Nephron (organoid): ENCODE measurements at regions not wholly inside any gene's neighbourhood (a gene's known extent, or its start where the extent isn't known, plus 50 kb on each side); places are given as distances from the start of the nearest gene placed in this dataset.
"Not testable (repeated sequence)": the region's sequence is repeated elsewhere in the genome, so short reads cannot be mapped to it uniquely, and the experiment has no call there.

Experiments
- H3K27ac Mint-ChIP-seq, 3 experiments: 2 replicates each; pipeline ENCODE4 v1.8.0; 2020; ENCODE audit warnings: mixed read lengths in 3 of 3, mild to moderate bottlenecking in 2 of 3, moderate library complexity in 1 of 3
- H3K27me3 Mint-ChIP-seq: 2 replicates; pipeline ENCODE4 v1.8.0; 2021; ENCODE audit warnings: low read depth, mild to moderate bottlenecking, moderate library complexity, mixed read lengths
- H3K36me3 Mint-ChIP-seq: 2 replicates; pipeline ENCODE4 v1.8.0; 2020; ENCODE audit warnings: low read depth, mixed read lengths
- H3K4me1 Mint-ChIP-seq: 2 replicates; pipeline ENCODE4 v1.8.0; 2020; ENCODE audit warnings: mixed read lengths
- H3K4me3 Mint-ChIP-seq, 3 experiments: 2 replicates each; pipeline ENCODE4 v1.8.0; 2020; ENCODE audit warnings: mild to moderate bottlenecking in 3 of 3, mixed read lengths in 3 of 3, moderate library complexity in 2 of 3
- H3K9me3 Mint-ChIP-seq: 2 replicates; pipeline ENCODE4 v1.8.0; 2020; ENCODE audit warnings: mixed read lengths
- TF ChIP-seq, protein P1 (sequence below), 3 experiments: fragments of 200-600 bp; sonication (generic); IDR thresholded peaks; one replicate each; pipeline ENCODE4 v1.5.0; 2021; ENCODE audit warnings: antibody characterized with exemption in 3 of 3; ENCODE audit not compliant: unreplicated experiment in 3 of 3

DNA sequence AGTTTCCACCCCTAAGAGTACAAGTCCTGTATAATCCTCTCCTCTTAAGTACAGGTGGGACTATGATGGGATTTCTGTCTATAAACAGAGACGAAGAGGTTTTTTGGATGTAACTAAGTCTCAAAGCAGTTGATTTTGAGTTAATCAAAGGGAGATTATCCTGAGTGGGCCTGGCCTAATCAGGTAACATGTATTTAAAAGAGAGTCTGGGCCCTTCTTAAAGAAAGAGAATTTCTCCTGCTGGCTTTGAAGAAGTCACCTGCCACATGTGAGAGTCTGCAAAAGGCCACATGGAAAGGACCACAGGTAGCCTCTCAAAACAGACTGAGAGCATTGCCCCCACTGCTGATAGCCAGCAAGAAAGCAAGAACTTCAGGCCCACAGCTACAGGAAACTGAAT is 142.3 kb downstream of the IRX5 start:
- no peak overlapping the region for H3K27ac Mint-ChIP-seq
- TF ChIP-seq, protein P1, sequence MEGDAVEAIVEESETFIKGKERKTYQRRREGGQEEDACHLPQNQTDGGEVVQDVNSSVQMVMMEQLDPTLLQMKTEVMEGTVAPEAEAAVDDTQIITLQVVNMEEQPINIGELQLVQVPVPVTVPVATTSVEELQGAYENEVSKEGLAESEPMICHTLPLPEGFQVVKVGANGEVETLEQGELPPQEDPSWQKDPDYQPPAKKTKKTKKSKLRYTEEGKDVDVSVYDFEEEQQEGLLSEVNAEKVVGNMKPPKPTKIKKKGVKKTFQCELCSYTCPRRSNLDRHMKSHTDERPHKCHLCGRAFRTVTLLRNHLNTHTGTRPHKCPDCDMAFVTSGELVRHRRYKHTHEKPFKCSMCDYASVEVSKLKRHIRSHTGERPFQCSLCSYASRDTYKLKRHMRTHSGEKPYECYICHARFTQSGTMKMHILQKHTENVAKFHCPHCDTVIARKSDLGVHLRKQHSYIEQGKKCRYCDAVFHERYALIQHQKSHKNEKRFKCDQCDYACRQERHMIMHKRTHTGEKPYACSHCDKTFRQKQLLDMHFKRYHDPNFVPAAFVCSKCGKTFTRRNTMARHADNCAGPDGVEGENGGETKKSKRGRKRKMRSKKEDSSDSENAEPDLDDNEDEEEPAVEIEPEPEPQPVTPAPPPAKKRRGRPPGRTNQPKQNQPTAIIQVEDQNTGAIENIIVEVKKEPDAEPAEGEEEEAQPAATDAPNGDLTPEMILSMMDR (IDR thresholded peaks at IDR 0.05; ENCODE audit: unreplicated experiment in 3 of 3) = no peak
- H3K9me3 Mint-ChIP-seq = peaks cover 12% of the 10 kb centered on the region
- no peaks in the 10 kb centered on the region for H3K36me3 Mint-ChIP-seq
- H3K4me1 Mint-ChIP-seq = peaks cover 4% of the 10 kb centered on the region
- peaks cover 46% of the 10 kb centered on the region for H3K27me3 Mint-ChIP-seq
- H3K4me3 Mint-ChIP-seq = no peak overlapping the region

DNA sequence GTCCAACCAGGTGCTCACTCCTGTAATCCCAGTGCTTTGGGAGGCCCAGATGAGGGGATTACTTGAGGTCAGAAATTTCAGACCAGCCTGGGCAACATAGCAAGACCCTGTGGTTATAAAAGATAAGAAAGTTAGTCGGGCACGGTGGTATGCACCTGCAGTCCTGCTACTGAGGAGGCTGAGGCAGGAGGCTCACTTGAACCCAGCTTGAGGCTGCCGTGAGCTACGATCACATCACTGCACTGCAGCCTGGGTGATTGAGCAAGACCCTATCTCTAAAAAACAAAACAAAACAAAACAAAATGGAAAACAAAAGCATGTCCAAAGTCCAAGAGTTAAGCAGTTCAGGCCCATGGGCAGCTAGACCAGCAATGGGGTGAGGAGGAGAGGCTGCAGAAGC is 143.2 kb downstream of the IRX5 start:
- no peak overlapping the region for H3K27ac Mint-ChIP-seq
- peaks cover 12% of the 10 kb centered on the region for H3K9me3 Mint-ChIP-seq
- H3K4me1 Mint-ChIP-seq = peaks cover 6% of the 10 kb centered on the region
- peaks cover 48% of the 10 kb centered on the region for H3K27me3 Mint-ChIP-seq
- H3K4me3 Mint-ChIP-seq = no peak overlapping the region
- no peaks in the 10 kb centered on the region for H3K36me3 Mint-ChIP-seq
- TF ChIP-seq, protein P1 (IDR thresholded peaks at IDR 0.05; ENCODE audit: unreplicated experiment in 3 of 3) = no peak

DNA sequence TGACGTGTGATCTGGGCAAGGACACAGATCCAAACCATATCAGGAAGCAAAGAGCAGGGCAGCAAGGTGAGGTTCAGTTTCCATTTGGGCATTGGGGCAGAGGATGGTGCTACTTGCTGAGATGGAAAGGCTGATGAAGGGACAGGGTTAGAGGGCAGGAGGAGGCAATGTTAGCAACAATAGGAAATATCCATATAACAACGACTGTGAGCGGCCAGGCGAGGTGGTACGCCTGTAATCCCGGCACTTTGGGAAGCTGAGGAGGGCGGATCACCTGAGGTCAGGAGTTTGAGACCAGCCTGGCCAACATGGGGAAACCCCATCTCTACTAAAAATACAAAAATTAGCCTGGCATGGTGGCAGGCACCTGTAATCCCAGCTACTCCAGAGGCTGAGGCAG is 144.5 kb downstream of the IRX5 start:
- peaks cover 44% of the 10 kb centered on the region for H3K27me3 Mint-ChIP-seq
- H3K36me3 Mint-ChIP-seq = not testable (repeated sequence)

DNA sequence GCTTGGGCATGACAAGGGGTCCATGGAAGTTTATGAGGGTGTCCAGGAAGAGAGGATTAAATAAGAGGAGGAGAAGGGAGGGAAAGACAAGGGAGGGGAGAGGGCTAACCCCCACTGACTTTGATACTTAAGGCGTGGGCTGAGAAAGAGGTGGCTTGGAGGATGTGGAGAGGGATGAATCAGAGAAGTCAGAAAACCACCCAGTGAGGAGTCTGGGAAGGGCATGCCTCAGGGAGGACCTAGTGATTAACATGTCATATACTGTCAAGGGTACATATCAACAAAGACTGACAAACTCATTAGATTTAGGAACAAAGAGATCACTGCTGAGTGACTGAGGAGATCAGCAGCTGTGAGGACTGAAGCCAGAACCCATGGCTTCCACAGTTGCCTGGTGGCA is 145.4 kb downstream of the IRX5 start:
- TF ChIP-seq, protein P1 (IDR thresholded peaks at IDR 0.05; ENCODE audit: unreplicated experiment in 3 of 3) = no peak
- Mint-ChIP-seq H3K36me3 (no peaks in the 10 kb centered on the region), H3K27me3 (peaks cover 44% of the 10 kb centered on the region), H3K27ac (no peak overlapping the region), H3K4me1 (peaks cover 10% of the 10 kb centered on the region), H3K4me3 (no peak overlapping the region), H3K9me3 (peaks cover 6% of the 10 kb centered on the region)

More for the DNA sequence above, 144.5 kb downstream of the IRX5 start:
- H3K4me3 Mint-ChIP-seq, H3K27ac Mint-ChIP-seq: not testable (repeated sequence)
- Mint-ChIP-seq H3K9me3 (peaks cover 12% of the 10 kb centered on the region), H3K4me1 (peaks cover 10% of the 10 kb centered on the region)

DNA sequence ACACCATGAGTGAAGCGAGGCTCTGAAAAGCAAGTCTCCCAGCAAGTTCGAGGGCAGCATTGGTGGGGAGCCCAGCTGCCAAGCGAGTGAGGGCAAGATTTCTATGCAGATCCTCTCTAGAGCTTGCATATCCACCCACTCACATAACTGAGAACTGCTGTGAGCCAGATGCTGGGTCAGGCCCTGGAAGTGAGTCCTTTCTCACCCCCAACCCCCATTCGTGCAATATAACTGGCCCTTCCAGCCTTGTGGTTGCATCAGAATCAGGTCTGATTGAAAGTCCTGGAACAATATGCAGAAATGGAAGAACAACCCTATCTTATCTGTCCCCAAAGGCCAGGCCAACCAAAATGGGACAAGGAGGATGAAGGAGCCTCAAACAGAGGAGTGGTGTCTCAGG is 146.6 kb downstream of the IRX5 start:
- TF ChIP-seq, protein P1 (IDR thresholded peaks at IDR 0.05; ENCODE audit: unreplicated experiment in 3 of 3) = no peak
- Mint-ChIP-seq H3K9me3 (peaks cover 3% of the 10 kb centered on the region), H3K27ac (no peak overlapping the region)

DNA sequence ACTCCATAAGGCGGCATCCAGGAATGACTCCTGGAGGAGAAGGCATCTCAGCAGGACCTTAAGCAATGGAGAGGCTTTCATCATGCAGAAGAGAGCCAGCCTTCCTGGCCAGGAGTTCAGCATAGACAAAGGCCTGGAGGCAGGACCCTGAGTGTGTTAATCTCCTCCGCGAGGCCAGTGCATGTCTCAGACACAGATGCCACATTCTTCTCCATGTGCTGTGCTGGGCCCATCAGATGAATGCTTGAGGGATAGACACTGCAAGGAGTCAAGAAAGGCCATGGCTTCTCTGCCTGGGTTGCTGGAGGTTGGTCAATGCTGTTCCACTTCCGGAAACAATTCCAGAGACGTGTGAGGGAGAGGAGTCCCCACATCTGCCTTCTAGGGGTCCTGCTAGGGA is 147.5 kb downstream of the IRX5 start:
- H3K27ac Mint-ChIP-seq = no peak overlapping the region
- H3K36me3 Mint-ChIP-seq = no peaks in the 10 kb centered on the region
- H3K4me1 Mint-ChIP-seq = peaks cover 10% of the 10 kb centered on the region
- H3K27me3 Mint-ChIP-seq = peaks cover 43% of the 10 kb centered on the region
- no peaks in the 10 kb centered on the region for H3K9me3 Mint-ChIP-seq
- no peak overlapping the region for H3K4me3 Mint-ChIP-seq
- TF ChIP-seq, protein P1 (IDR thresholded peaks at IDR 0.05; ENCODE audit: unreplicated experiment in 3 of 3) = no peak

More for the DNA sequence above, 146.6 kb downstream of the IRX5 start:
- peaks cover 44% of the 10 kb centered on the region for H3K27me3 Mint-ChIP-seq
- no peak overlapping the region for H3K4me3 Mint-ChIP-seq
- H3K4me1 Mint-ChIP-seq = peaks cover 10% of the 10 kb centered on the region
- H3K36me3 Mint-ChIP-seq = no peaks in the 10 kb centered on the region
